ENCODE measurements at regions not wholly inside any gene's neighbourhood (a gene's known extent, or its start where the extent isn't known, plus 50 kb on each side); places are given as distances from the start of the nearest gene placed in this dataset.

DNA sequence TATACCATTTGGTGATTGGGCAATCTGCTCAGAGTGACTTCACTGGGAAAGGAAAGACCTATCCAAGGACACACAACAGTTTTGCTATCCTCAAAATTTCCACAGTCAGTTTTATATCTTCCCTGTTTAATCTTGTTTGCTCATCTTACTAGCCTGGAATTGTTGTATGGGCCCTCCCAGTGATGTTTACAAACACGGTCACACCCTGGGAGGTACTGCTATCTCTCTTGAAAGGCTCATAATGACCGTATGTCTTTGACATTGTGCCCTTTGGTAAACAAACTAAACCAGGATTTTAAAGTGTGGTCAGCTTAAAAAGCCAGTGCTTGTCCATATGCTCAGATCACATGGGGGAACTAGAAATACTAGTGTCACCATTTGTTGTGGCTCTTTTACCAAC, 277.0 kb downstream of the CDH2 start:
- no peak for ATAC-seq (replicated peaks)
- H3K36me3 Mint-ChIP-seq (ENCODE audit: insufficient read depth) = no peaks in the 10 kb centered on the region
- no peaks in the 10 kb centered on the region for H3K27me3 Mint-ChIP-seq

GRCh38 chr18:27894746-27895145, 282.2 kb downstream of the CDH2 start:
- H3K4me3 Mint-ChIP-seq = no peak overlapping the region
- no peaks in the 10 kb centered on the region for H3K4me1 Mint-ChIP-seq (ENCODE audit: low read depth in 2 of 2)
- H3K9me3 Mint-ChIP-seq = peaks cover 13 to 17% of the 10 kb centered on the region in 2 donors
- no peaks in the 10 kb centered on the region for H3K36me3 Mint-ChIP-seq (ENCODE audit: insufficient read depth)
- H3K27ac Mint-ChIP-seq = no peak overlapping the region
- no peaks in the 10 kb centered on the region for H3K27me3 Mint-ChIP-seq
- ATAC-seq (replicated peaks) = no peak
- DNase-seq = no peak

More for the DNA sequence above, 277.0 kb downstream of the CDH2 start:
- Mint-ChIP-seq H3K4me1 (ENCODE audit: low read depth in 2 of 2) (no peaks in the 10 kb centered on the region), H3K9me3 (peaks cover 17 to 30% of the 10 kb centered on the region in 2 donors), H3K27ac (no peak overlapping the region), H3K4me3 (no peak overlapping the region)
- no peak for DNase-seq

DNA sequence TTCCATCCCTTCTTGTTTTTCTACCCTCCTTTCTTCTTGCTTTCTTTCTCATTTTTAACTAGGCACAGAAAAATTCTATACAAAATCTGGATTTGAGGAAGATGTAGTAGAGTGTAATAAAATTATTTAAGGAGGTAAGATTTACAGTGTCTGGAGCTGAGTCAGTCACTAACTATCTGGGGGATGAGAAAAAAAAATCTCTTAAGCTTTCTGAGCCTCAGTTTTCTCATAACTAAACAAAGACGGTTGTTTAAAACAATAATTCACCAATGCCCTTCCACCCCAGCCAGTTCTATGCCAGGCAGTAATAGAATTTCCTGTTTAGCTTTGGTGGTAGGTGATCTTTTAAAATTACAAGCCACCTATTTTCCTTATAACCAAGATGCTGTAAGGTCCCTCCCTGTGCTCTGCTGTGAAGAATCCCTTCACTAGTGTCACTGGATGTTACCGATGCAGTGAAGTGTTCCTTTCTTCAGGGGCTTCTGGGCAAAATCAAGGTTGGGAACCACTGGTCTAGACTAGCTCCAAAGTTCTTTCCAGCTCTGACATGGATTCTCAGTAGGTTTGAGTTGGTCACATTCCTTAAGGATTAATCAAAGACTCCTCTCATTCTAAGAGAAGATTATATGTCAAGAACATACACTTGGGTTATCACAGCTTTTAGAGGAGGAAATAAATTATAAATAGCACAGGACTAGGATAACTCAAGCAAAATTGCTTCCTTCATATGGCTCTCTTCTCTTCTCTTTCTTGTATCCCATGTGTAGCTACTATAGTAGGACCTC, 289.0 kb downstream of the CDH2 start:
- Mint-ChIP-seq H3K9me3 (peaks cover 5 to 10% of the 10 kb centered on the region in 2 donors), H3K4me3 (no peak overlapping the region), H3K4me1 (ENCODE audit: low read depth in 2 of 2) (no peaks in the 10 kb centered on the region), H3K36me3 (ENCODE audit: insufficient read depth) (no peaks in the 10 kb centered on the region), H3K27ac (no peak overlapping the region), H3K27me3 (no peaks in the 10 kb centered on the region)
- no peak for ATAC-seq (replicated peaks)
- DNase-seq = no peak

GRCh38 chr18:27887287-27887686, 289.6 kb downstream of the CDH2 start:
- ATAC-seq (replicated peaks) = no peak
- H3K9me3 Mint-ChIP-seq = peaks cover 5 to 10% of the 10 kb centered on the region in 2 donors
- H3K27me3 Mint-ChIP-seq = no peaks in the 10 kb centered on the region
- no peak for DNase-seq
- no peak overlapping the region for H3K27ac Mint-ChIP-seq
- no peaks in the 10 kb centered on the region for H3K36me3 Mint-ChIP-seq (ENCODE audit: insufficient read depth)
- H3K4me3 Mint-ChIP-seq = no peak overlapping the region
- no peaks in the 10 kb centered on the region for H3K4me1 Mint-ChIP-seq (ENCODE audit: low read depth in 2 of 2)

DNA sequence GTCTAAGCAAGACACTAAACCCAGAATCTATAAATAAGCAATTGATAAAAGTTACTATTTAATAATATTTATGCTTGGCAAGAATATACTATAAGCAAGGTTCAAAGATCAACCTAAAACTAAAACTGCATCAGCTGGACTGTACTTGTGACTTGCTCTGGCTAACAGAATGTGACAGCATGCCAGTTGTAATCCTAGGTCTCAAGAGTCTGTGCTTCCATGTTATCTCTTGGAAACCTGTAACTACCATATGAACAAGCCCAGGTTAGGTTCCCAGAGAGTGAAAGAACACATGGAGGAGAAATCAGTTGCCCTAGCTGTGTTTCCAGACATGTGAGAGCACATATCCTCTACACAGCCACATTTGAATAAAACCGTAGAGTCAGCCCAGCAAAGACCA, 297.4 kb downstream of the CDH2 start:
- DNase-seq (no peak), ATAC-seq (replicated peaks) (no peak)
- no peak overlapping the region for H3K27ac Mint-ChIP-seq
- H3K36me3 Mint-ChIP-seq (ENCODE audit: insufficient read depth) = no peaks in the 10 kb centered on the region
- no peaks in the 10 kb centered on the region for H3K4me1 Mint-ChIP-seq (ENCODE audit: low read depth in 2 of 2)
- no peaks in the 10 kb centered on the region for H3K27me3 Mint-ChIP-seq
- H3K4me3 Mint-ChIP-seq = no peak overlapping the region
- H3K9me3 Mint-ChIP-seq = peaks cover 11 to 12% of the 10 kb centered on the region in 2 donors

GRCh38 chr18:27871726-27872125, 305.2 kb downstream of the CDH2 start:
- Mint-ChIP-seq H3K9me3 (peaks cover 0 to 15% of the 10 kb centered on the region in 2 donors), H3K36me3 (ENCODE audit: insufficient read depth) (no peaks in the 10 kb centered on the region), H3K27me3 (no peaks in the 10 kb centered on the region), H3K27ac (no peak overlapping the region), H3K4me3 (no peak overlapping the region), H3K4me1 (ENCODE audit: low read depth in 2 of 2) (no peaks in the 10 kb centered on the region)
- ATAC-seq (replicated peaks) (no peak), DNase-seq (no peak)

- DNase-seq = no peak
- Mint-ChIP-seq H3K36me3 (ENCODE audit: insufficient read depth) (no peaks in the 10 kb centered on the region), H3K4me3 (no peak overlapping the region), H3K27ac (no peak overlapping the region), H3K4me1 (ENCODE audit: low read depth in 2 of 2) (no peaks in the 10 kb centered on the region), H3K27me3 (no peaks in the 10 kb centered on the region), H3K9me3 (peaks cover 0 to 19% of the 10 kb centered on the region in 2 donors)
- no peak for ATAC-seq (replicated peaks)
These were observed 307.2 kb downstream of the CDH2 start for GRCh38 chr18:27869735-27870134.

DNA sequence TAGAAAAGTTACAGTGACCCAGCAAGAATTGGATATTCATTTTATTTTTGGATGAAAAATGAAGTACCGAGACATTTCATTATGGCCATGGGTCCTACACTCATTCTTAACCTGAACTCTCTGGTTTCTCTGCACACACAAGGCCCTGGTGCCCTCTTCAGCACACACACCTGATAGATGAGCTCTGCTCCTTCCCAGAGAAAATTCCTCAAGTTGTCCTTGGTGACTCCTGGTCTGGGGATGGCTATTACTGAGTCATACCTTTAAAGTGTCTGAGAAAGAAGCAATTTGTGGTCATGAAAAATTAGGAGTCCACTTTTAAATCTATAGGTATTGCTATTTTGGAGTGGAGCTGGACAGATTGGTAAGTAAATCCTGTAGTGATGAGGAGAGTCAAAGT, 311.5 kb downstream of the CDH2 start:
- Mint-ChIP-seq H3K27me3 (no peaks in the 10 kb centered on the region), H3K9me3 (peaks cover 2 to 8% of the 10 kb centered on the region in 2 donors), H3K36me3 (ENCODE audit: insufficient read depth) (no peaks in the 10 kb centered on the region), H3K4me3 (no peak overlapping the region), H3K27ac (no peak overlapping the region), H3K4me1 (ENCODE audit: low read depth in 2 of 2) (no peaks in the 10 kb centered on the region)
- DNase-seq = no peak
- ATAC-seq (replicated peaks) = no peak

GRCh38 chr18:27863780-27864430, 313.0 kb downstream of the CDH2 start:
- H3K36me3 Mint-ChIP-seq (ENCODE audit: insufficient read depth) = no peaks in the 10 kb centered on the region
- DNase-seq (no peak), ATAC-seq (replicated peaks) (no peak)
- peaks cover 2 to 8% of the 10 kb centered on the region in 2 donors for H3K9me3 Mint-ChIP-seq
- H3K4me3 Mint-ChIP-seq = no peak overlapping the region
- no peaks in the 10 kb centered on the region for H3K27me3 Mint-ChIP-seq
- no peaks in the 10 kb centered on the region for H3K4me1 Mint-ChIP-seq (ENCODE audit: low read depth in 2 of 2)
- no peak overlapping the region for H3K27ac Mint-ChIP-seq

DNA sequence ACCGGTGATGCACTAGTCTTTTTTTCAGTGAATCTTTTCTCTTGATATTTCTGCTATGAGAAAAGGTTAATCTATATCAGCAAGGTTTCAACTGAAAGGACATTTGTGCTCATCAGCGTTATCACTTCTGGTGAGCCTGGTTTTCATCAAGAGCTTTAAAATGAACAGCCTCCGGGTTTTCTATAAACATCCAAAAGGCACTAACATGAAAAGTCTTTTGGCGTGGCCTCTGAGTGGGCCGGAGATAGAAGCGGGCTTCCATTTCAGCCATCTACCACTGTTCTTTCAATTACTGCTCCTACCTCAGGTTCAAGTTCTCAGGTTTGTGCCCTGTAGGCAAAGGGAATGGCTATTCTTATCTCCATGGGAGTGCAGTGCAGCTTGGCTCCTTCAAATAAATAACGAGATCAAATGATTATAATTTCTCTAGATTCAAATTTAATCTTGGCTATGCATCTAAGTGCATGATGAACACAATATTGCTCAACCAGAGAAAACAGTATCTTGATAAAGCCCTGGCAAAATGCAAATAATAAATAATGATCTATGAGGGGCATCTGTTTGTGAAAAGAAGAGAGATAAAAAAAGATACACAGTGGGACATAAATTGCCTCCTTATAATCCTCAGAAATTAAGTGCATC, 314.8 kb downstream of the CDH2 start:
- ATAC-seq (replicated peaks) = no peak
- H3K4me1 Mint-ChIP-seq (ENCODE audit: low read depth in 2 of 2) = no peaks in the 10 kb centered on the region
- H3K27me3 Mint-ChIP-seq = no peaks in the 10 kb centered on the region
- H3K4me3 Mint-ChIP-seq = no peak overlapping the region
- H3K36me3 Mint-ChIP-seq (ENCODE audit: insufficient read depth) = no peaks in the 10 kb centered on the region
- no peak for DNase-seq
- no peak overlapping the region for H3K27ac Mint-ChIP-seq
- H3K9me3 Mint-ChIP-seq = peaks cover 2 to 8% of the 10 kb centered on the region in 2 donors

DNA sequence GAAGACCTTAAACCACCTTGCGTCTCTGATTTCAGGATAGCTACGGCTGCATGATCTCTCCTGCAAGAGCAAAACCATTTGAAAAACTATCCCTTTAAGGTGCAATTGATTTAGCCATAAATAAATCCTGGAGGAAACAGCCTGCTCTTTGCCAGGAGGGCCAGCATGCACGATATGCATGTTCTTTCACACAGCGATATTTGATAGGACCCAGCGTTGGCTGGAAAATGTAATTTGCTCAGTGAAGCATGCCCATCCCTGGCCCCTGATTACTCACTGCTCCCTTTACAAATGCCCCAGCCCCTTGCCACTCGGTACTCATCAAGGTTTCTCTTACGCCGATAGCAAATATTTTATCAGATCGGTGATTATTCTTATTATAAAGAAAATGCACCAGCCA, 315.4 kb downstream of the CDH2 start:
- Mint-ChIP-seq H3K36me3 (ENCODE audit: insufficient read depth) (no peaks in the 10 kb centered on the region), H3K9me3 (peaks cover 2% of the 10 kb centered on the region in 2 donors), H3K27me3 (no peaks in the 10 kb centered on the region), H3K4me3 (no peak overlapping the region), H3K4me1 (ENCODE audit: low read depth in 2 of 2) (no peaks in the 10 kb centered on the region), H3K27ac (no peak overlapping the region)
- DNase-seq (no peak), ATAC-seq (replicated peaks) (no peak)

DNA sequence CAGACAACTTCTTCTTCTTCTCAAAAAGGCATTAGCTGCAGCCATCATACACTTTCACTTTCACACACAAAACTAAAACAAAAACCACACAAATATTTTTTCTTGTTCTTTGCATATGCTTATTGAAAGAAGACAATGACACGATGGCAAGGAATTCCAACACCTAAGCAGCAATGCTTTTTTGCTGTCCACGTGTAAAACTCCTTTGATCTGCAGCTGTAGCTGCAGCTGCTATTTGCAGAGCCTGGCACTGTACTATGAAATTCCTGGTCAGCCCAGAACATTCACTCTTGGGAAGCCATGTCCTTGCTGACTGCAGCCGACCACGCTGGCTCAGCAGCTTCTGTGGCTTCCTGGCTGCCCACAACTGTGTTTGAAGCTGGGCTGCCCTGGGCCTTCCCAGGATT, 316.2 kb downstream of the CDH2 start:
- H3K4me1 Mint-ChIP-seq (ENCODE audit: low read depth in 2 of 2) = no peaks in the 10 kb centered on the region
- no peak for DNase-seq
- H3K4me3 Mint-ChIP-seq = no peak overlapping the region
- H3K27ac Mint-ChIP-seq = no peak overlapping the region
- no peaks in the 10 kb centered on the region for H3K36me3 Mint-ChIP-seq (ENCODE audit: insufficient read depth)
- ATAC-seq (replicated peaks) = no peak
- H3K9me3 Mint-ChIP-seq = peaks cover 0 to 2% of the 10 kb centered on the region in 2 donors
- H3K27me3 Mint-ChIP-seq = no peaks in the 10 kb centered on the region

DNA sequence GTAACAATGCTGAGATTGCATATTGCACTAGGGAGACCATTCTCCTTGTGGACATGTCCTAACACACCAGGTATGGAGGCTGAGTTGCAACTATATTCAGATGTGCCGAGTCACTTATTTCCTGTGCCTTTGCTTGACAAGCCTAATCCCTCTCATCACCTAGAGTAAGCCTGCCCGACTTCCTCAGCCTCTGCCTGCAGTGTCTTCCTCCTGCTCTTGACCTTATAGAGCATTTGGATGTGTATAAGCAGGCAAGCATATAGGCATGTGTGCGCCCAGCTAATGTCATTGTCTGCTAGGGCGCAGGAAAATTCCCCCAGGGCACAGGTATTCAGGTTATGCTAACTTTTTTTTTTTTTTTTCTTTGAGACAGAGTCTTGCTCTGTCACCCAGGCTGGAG, 316.9 kb downstream of the CDH2 start:
- DNase-seq (no peak), ATAC-seq (replicated peaks) (no peak)
- Mint-ChIP-seq H3K36me3 (ENCODE audit: insufficient read depth) (no peaks in the 10 kb centered on the region), H3K4me1 (ENCODE audit: low read depth in 2 of 2) (no peaks in the 10 kb centered on the region), H3K27me3 (no peaks in the 10 kb centered on the region), H3K9me3 (peaks cover 0 to 2% of the 10 kb centered on the region in 2 donors), H3K4me3 (no peak overlapping the region), H3K27ac (no peak overlapping the region)

GRCh38 chr18:27856820-27857219, 320.1 kb downstream of the CDH2 start:
- H3K27ac Mint-ChIP-seq = no peak overlapping the region
- no peaks in the 10 kb centered on the region for H3K36me3 Mint-ChIP-seq (ENCODE audit: insufficient read depth)
- no peaks in the 10 kb centered on the region for H3K4me1 Mint-ChIP-seq (ENCODE audit: low read depth in 2 of 2)
- ATAC-seq (replicated peaks) (no peak), DNase-seq (no peak)
- H3K27me3 Mint-ChIP-seq = no peaks in the 10 kb centered on the region
- no peak overlapping the region for H3K4me3 Mint-ChIP-seq
- H3K9me3 Mint-ChIP-seq = peaks cover 0 to 3% of the 10 kb centered on the region in 2 donors

Data from effector memory CD8-positive, alpha-beta T cell (primary cell).